Cardiac fibroblast (primary cell): ENCODE measurements at regions not wholly inside any gene's neighbourhood (a gene's known extent, or its start where the extent isn't known, plus 50 kb on each side); places are given as distances from the start of the nearest gene placed in this dataset.

Source experiments
- DNase-seq, 2 donors: peaks; one replicate each; pipeline versions ENCODE4 v3.0.0 to v3.0.0-alpha.2; 2010; ENCODE audit warnings: low read depth in 2 of 2
- H3K4me3 ChIP-seq, 2 donors: replicated peaks in 1 of 2; 1 replicate in 1 of 2; 2 replicates in 1 of 2; pipeline ENCODE4 v1.5.1; 2011; ENCODE audit warnings: low read depth in 2 of 2, low read length in 2 of 2, mild to moderate bottlenecking in 2 of 2, moderate library complexity in 1 of 2
- TF ChIP-seq, protein P1 (sequence below): IDR thresholded peaks from one replicate; pipeline ENCODE4 v1.5.1; 2011; ENCODE audit warnings: low read depth, mild to moderate bottlenecking, low read length, inconsistent platforms

DNA sequence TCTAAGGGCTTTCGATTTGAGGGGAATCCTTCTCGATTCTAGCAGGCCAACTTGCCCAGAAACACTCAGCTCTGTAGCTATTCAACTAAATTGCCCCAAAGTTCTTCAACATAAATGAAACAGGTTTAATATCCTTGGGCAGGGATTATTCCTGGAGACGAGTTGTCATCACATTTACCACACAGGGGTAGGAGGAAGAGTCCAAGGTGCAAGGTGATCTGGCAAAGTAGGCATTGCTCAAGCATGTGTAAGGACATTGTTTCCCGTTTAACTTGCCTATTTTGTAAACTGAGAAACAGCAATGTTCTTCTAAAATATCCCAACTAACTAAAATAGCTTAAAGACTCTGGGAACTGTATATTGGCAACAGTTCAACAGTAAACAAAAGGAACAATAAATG is 814.3 kb downstream of the BCL11A start:
- TF ChIP-seq, protein P1, sequence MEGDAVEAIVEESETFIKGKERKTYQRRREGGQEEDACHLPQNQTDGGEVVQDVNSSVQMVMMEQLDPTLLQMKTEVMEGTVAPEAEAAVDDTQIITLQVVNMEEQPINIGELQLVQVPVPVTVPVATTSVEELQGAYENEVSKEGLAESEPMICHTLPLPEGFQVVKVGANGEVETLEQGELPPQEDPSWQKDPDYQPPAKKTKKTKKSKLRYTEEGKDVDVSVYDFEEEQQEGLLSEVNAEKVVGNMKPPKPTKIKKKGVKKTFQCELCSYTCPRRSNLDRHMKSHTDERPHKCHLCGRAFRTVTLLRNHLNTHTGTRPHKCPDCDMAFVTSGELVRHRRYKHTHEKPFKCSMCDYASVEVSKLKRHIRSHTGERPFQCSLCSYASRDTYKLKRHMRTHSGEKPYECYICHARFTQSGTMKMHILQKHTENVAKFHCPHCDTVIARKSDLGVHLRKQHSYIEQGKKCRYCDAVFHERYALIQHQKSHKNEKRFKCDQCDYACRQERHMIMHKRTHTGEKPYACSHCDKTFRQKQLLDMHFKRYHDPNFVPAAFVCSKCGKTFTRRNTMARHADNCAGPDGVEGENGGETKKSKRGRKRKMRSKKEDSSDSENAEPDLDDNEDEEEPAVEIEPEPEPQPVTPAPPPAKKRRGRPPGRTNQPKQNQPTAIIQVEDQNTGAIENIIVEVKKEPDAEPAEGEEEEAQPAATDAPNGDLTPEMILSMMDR = no peak
- no peak for DNase-seq
- H3K4me3 ChIP-seq = no peak overlapping the region

DNA sequence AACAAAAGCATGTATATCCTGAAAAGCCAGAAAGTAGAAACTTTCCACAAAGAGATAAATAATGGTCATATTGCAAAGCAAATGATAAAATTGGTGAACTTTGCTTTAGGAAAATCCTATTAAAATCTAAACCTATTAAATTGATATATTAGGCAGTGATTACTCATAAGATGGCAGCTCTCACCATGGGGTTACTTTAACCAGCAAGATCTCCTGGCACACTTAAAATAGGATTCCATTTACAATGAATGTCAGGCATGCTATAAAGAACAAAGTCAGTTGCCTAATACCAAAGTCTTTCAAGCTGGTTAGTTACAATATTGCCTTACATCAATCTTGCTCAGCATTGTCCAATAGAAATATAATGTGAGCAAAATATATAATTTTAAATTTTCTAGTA is 816.2 kb downstream of the BCL11A start:
- TF ChIP-seq, protein P1 = no peak
- H3K4me3 ChIP-seq = no peak overlapping the region

DNA sequence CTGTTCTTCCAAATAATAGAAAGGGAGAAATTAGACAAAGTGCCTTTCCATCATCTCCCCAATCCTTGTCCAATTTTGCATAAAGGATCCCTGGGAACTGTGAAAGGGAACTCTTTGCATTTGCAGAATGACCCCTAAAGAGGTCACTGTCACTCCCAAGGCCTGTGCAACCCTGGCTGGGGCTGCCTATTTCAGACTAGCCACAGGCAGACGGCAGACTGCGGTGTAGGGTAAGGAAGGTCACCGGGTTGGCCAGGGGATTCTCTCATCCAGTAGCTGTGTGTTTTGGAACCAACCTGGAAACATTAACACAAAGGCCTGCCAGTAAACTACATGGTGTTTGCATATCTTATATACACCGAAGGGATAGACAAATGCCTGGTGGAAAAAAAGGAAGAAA is 818.7 kb downstream of the BCL11A start:
- DNase-seq = no peak
- TF ChIP-seq, protein P1 = no peak
- no peak overlapping the region for H3K4me3 ChIP-seq

More for the DNA sequence above, 816.2 kb downstream of the BCL11A start:
- DNase-seq = no peak

DNA sequence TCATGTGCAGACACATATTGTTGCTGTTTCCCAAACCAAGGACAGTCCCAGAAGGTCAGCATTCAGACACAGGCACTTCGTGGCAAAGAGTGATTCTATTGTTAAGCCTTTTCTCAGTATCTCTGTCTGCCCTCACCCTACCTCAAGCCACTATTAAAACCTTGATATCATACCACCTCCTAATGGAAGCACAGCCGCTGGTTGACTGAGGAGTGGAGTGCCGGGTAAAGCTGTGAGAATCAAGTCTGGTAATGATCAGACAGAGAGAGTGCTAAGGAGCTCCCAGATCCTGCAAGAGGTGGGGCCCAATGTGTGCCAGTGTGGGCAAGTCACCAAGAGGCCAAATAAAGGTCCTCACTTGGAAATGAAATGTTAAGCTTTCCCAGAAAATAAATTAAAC is 819.5 kb downstream of the BCL11A start:
- TF ChIP-seq, protein P1 = no peak

DNA sequence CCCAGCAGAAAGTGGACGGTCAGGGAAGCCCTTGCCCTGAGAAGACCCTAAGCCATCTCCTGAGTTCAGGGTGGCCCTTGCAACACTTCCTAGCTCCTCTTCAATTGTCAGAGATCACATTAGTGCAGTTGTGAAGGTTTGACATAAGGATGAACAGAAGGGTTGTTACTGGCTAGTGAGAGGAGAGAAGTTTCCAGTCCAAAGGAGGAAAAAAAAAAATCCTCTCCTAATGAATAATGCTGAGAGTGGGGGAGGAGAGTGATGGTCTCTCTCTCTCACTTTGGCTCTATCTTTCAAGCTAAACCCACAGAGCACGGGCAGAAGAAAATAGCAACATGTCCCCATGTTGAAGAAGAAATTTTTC is 819.9 kb downstream of the BCL11A start:
- TF ChIP-seq, protein P1 = no peak
- H3K4me3 ChIP-seq = no peak overlapping the region
- DNase-seq = no peak

More for the DNA sequence above, 819.5 kb downstream of the BCL11A start:
- no peak overlapping the region for H3K4me3 ChIP-seq
- DNase-seq = no peak

DNA sequence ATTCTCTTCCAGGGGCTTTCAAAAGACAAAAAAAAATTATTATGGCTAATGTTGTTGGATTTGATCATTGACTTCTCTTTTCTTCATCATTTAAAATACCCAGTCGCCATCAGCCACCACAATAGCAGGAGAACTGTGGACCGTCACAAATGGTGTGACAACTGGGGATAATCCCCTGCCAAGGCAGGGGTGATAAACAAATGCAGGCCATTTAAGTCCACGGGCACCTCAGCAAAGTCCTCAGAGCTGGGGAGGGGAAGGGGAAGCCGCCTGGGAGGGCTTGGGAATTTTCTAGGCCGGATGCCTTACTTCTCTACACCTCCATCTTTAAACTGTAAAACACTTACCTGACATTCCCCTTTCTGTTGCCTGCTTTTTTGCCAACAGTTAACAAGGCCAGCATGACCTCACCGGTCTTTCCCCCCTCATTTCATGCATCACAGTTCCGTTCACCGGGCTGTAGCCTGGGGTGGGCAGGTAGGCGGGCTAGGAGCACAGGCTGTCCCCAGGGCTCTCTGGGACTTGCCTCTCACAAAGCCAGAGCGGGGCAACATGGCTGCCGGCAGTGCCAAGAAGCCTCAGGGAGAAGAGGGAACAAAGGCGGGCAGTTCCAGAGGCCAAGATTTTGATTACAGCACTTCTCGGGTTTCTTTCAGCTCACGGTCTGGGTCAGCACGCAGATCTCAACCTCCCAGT is 820.4 kb downstream of the BCL11A start:
- H3K4me3 ChIP-seq = no peak overlapping the region
- DNase-seq = no peak
- TF ChIP-seq, protein P1 = no peak

DNA sequence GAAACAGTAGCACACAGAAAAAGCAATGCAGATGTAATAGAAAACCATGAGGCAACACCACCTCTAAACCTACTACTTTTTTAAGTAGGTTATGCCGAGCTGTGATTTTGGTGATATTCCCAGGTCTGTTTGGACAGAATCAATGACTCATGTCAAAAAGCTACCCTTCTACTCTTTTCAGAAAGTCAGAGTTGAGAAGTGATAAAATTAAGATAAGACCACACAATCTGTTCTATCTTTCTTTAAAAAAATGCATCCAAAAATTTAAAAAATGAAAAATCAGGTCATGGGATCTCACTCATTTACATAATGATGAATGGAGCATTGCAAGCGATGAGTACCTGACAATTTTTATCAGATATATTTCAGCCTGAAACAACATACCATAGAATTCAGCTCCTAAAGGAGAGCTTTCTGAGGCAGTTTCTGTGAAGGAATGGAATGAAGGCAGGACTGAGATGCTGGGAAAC is 826.3 kb downstream of the BCL11A start:
- TF ChIP-seq, protein P1 = no peak
- no peak for DNase-seq
- no peak overlapping the region for H3K4me3 ChIP-seq
